HG03108 (cell line): ENCODE measurements at regions not wholly inside any gene's neighbourhood (a gene's known extent, or its start where the extent isn't known, plus 50 kb on each side); places are given as distances from the start of the nearest gene placed in this dataset.
A peak's percentile ranks its signal among the peaks of the same experiment; 100 is the strongest.

Source experiments
- ATAC-seq: cut with Tn5 transposase; IDR thresholded peaks from one replicate; pipeline ENCODE4 v1.9.1; 2021; ENCODE audit warnings: moderate library complexity; ENCODE audit not compliant: unreplicated experiment

DNA sequence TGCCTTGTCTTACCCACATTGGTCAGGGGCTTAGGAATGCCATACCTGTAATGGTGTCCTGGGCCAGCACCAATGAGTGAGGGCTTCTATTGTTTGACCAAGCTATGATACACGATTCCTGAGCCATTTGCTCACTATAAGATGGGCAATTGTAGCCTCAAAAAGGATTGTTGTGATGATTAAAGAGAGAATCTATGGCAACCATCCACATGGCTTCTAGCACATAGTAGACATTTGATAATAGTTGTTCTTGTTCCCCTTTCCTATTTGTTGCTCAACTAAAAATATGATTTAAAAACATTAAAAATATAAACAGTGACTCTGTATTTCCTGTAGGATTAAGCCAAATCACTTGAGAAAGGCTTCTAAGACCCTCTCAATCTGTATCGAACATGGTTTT, 366.1 kb downstream of the PCNX1 start:
- no peak for ATAC-seq

DNA sequence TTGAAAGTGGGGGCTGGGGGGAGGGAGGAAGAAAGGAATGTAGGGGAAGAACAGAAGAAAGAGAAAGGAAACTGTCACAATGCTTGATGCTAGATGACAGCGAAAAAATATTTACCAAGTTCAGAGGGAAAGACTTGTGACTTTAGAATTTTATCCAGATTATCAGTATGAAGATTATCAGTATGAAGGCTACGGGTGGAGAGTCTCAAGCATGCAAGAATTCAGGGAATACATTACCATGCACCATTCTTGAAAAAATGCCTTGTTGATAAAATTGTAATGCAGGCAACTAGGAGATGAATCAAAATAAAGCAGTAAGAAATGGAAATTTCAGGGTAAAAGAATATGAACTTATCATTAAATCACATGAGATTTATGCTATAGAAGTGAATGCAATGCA, 376.8 kb downstream of the PCNX1 start:
- no peak for ATAC-seq

DNA sequence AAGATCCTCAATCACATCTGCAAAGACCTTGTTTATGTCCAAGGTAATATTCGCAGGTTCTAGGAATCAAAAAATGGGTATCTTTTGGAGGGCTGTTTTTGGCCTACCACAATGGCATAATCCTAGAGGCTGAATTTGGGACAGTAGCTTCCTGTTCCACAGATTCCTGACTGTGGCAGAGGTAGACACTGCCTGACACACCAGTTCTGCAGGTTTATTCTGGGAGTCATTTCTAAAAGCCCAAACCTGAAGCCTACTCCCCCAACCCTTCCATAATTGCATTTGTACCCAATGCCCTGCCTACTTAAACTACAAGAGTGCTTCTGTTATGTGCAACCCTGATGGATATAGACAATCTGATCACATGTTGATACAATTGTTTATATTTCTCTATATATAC, 378.9 kb downstream of the PCNX1 start:
- ATAC-seq = no peak

- no peak for ATAC-seq
These were observed 380.3 kb downstream of the PCNX1 start for GRCh38 chr14:71287567-71287966.

DNA sequence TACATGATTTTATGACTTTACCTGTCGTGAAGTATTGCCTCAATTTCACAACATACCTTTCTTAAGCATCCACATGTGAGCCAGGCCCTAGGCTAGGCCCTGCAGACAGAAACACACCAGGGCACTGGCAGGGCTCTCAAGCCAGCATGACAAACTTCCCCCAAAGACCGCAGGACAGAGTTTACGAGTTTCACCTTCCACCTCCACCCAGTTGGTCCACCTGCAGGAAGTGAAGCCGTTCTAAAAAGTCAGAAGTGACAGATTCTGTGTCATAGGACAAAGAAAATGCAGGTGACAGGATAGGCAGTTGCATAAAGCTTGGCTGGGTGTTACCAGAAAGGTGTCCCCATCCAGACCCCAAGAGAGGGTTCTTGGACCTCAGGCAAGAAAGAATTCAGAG, 382.3 kb downstream of the PCNX1 start:
- ATAC-seq = peak; percentile 77

GRCh38 chr14:71290301-71290700, 383.0 kb downstream of the PCNX1 start:
- no peak for ATAC-seq

DNA sequence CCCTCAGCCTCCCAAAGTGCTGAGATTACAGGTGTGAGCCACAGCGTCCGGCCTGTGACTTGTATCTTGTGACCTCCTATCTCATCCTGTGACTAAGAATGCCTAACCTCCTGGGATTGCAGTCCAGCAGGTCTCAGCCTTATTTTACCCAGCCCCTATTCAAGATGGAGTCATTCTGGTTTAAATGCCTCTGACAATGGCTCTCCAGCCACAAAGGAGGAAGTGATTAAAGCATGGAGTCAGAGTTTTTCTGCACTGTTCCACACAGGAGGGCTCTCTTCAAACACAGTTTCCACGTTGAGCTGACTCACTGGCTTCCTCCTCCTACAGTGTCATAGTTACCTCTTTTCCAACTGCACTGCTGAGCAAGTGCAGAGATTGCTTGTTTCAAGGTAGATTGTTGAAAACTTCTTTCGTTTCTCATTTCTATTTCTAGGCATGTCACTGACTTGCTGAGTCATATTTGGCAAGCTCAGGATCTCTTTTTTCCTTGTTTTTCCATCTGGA, 383.8 kb downstream of the PCNX1 start:
- no peak for ATAC-seq

DNA sequence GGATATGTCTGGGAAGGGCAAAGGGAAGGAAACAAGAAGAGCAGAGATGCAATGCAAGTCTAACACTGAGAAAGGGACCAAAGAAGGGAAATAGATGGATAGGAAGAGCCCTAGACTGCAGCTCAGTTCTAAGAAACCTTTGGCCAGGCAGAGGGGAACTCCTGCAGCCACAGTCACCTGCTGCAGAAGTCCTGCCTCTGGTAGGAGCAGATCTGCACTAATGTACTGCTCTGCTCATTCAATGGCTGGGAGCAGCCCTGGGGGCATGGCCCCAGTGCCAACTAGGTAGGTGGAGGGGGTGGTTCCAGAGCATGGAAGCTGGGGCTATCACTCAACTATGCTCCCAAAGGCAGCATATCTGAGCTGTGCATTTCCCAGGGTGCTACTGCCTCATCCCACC, 388.9 kb downstream of the PCNX1 start:
- no peak for ATAC-seq

DNA sequence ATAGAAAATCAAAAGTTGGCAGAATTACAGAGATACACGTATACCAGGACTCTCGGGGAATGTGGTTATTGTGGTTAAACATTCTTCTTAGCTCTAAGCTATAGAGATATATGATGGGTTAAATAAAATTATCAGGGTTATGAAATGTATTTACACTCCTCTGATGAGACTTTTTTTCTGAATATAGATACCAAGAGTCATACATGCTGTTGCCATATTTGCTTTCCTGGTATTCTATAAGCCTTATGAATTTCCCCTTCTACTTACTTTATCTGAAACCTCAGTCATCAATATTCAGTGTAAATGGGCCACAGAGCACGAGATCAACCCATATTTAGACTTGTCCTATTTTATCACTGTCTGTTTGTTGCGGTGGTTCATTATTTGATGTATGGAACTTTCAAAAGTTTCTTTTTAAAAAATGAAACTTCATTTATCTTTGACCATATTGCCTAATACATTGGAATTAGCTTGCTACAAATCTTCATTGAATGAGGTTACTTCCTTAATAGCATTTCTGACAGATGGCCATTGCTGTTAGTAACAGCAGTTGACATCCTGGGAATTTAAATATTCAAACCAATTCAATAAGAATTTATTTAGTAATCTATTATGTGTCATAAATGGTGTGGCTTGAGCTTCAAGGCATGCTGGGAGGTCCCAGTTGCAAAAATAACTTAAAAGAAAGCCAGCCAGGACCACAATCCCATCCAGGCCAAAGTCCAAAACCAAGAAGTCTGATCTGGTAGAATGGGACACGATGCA, 393.5 kb downstream of the PCNX1 start:
- no peak for ATAC-seq

- no peak for ATAC-seq
These were observed 394.4 kb downstream of the PCNX1 start for GRCh38 chr14:71301611-71302010.

- no peak for ATAC-seq
These were observed 397.4 kb downstream of the PCNX1 start for GRCh38 chr14:71304690-71305089.

- no peak for ATAC-seq
These were observed 401.4 kb downstream of the PCNX1 start for GRCh38 chr14:71308671-71309070.

DNA sequence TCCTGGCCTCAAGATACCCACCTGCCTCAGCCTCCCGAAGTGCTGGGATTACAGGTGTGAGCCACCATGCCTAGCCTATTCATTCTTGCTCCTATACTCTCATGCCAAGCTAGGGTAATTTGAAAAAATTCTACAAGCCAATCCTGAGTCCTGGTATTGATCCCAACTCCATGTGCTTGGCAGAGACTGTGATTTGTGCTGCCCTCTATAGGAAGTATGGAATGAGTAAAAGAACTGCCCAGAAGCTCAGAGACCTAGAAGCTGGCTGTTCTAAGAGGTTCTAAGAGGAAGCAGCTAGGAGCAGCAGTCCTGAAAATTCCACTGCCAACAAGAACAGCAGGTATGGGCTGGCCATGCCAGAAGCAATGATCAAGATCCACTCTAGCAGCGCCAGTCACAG, 402.5 kb downstream of the PCNX1 start:
- no peak for ATAC-seq

DNA sequence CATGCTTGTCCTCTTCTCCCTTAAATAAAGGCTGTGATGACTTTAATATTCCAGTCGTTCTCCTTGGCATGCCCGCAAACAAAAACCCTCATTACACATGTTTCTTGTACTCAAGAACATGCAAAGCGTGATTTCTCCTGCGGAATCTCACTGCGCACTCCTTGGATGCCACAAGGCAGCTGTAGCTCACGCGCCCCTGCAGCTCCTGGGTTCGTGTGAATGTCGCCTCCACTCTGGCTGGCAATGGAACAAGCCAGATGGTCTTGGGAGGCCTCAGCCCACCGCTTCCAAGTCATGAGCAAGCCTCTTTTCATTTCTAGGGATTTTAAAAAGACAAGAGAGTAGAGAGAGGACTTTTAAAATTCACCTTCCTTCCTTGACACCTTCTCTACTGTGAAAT, 403.8 kb downstream of the PCNX1 start:
- ATAC-seq = no peak

DNA sequence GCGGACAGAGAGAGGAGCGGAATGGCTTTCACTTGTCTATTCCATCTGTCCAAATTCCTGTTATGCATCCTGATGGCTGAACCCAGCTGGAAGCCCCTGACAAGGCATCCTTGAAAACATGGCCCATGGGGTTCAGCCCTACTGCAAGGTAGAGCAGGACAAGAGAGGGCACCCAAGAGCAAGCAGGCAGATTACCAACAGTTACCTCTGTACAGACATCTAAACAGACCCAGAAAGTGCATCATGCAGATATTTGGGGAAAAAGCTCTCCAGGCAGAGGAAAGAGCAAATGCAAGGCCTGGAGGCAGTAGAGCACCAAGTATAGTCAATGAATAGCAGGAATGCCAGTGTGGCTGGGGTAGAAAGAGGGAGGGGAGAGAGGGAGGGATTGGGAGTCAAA, 407.5 kb downstream of the PCNX1 start:
- no peak for ATAC-seq

DNA sequence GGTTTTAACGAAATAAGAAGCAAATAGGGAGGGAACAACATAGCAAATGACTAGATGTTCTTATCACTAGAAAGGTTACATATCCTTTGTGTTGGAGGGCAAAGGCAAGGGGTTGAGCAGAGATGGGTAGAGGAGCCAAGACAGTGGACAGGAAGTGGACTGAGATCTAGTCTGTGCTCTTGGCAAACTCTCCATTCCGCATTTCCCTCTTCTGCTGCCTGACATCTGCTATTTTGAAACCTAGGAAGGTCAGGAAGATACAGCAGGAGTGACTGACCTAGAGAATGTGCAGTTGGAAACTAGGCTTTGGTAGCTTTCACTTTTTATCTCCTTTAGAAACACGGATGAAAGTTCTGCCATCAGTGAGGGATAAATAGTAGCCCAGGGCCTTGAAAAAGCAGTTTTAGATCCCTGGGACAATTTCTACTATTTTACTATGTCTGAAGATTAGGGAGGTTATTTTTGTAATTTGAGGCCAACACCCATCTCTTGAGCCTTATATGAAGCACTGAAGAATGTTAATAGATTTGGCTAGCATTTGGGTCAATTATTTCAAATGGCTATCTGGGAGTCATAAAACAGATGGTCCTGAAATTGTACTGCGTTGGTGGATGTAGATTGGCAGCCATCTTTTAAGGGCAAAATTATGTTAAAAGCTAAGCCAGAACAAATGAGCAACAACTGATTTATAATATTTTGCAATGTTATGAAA, 410.3 kb downstream of the PCNX1 start:
- no peak for ATAC-seq

GRCh38 chr14:71318097-71318459, 410.8 kb downstream of the PCNX1 start:
- ATAC-seq = no peak

DNA sequence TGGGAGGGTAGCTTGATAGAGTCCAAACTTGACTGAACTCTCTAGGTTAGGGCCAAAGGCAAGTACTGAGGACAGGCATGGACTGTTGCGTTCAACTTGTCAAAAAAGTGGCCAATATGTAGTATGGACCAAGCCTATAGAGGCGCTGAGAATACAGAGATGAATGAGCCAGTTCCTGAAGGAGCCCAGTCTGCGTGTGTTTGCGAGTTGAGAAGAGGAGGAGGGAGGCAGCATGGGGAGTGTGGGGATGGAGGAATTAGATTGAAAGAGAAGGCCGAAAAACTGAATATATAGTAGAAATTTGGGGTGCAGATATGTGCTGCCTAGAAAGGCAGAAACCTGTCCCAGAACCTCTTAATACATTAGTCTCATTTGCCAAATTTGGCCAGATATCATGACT, 412.4 kb downstream of the PCNX1 start:
- no peak for ATAC-seq

- peak; percentile 71 for ATAC-seq
These were observed 413.0 kb downstream of the PCNX1 start, which contains the start of gene SIPA1L1 for GRCh38 chr14:71320107-71320733. TSS of gene SIPA1L1 (plus strand) at chr14:71320476.

GRCh38 chr14:71320734-71321573, 413.7 kb downstream of the PCNX1 start:
- peak; percentile 20 for ATAC-seq
